ENCODE measurements at regions not wholly inside any gene's neighbourhood (a gene's known extent, or its start where the extent isn't known, plus 50 kb on each side); places are given as distances from the start of the nearest gene placed in this dataset.

DNA sequence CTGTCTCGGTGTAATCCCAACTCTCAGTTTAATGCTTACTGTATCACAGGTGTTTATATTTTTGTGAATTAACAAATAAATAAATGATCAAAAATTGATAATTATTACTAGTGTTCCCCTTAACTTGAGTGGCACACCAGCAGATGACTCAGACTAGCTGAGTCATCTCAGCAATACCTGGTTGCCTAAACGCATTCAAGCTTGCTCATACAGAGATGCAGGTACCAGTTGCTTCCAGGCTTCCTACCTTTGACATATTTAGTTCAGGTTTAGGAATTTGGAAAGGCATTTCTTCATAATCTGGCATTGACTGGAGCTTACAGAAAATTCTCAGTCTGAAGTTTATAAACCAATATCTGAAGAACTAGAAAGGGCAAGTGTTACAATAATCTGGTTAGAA is 78.9 kb upstream of the LMO4 start:
- TF ChIP-seq, protein P1, sequence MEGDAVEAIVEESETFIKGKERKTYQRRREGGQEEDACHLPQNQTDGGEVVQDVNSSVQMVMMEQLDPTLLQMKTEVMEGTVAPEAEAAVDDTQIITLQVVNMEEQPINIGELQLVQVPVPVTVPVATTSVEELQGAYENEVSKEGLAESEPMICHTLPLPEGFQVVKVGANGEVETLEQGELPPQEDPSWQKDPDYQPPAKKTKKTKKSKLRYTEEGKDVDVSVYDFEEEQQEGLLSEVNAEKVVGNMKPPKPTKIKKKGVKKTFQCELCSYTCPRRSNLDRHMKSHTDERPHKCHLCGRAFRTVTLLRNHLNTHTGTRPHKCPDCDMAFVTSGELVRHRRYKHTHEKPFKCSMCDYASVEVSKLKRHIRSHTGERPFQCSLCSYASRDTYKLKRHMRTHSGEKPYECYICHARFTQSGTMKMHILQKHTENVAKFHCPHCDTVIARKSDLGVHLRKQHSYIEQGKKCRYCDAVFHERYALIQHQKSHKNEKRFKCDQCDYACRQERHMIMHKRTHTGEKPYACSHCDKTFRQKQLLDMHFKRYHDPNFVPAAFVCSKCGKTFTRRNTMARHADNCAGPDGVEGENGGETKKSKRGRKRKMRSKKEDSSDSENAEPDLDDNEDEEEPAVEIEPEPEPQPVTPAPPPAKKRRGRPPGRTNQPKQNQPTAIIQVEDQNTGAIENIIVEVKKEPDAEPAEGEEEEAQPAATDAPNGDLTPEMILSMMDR (IDR thresholded peaks at IDR 0.05): no peak
- TF ChIP-seq POLR2A (IDR thresholded peaks at IDR 0.05): no peak
- no peak for TF ChIP-seq POLR2AphosphoS5 (IDR thresholded peaks at IDR 0.05; ENCODE audit: insufficient read depth in 1 of 2, low read depth in 1 of 2)
- H3K27ac ChIP-seq: no peak overlapping the region
- intact Hi-C loops (cut with DNase I): no loop called here

DNA sequence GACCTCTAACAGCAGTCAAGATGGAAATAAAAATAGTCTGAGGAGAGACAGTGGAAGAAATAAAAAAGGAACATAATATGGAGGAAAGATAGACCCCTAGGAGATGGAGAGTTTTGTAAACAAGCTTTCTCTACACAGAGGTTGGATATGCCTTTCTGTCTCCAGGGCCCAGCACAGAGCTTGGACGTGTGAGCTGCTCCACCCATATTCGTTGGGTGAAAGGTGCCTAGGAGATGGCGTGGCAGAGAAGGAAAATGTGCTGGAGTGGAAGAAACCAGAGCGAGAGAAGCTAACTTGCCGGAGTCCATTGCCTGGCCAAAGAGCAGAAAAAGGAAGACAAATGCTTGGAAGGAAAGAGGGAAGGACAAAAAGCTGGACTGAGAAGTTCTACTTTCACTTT is 78.3 kb upstream of the LMO4 start:
- TF ChIP-seq POLR2AphosphoS5 (IDR thresholded peaks at IDR 0.05; ENCODE audit: insufficient read depth in 1 of 2, low read depth in 1 of 2): no peak
- no peak for TF ChIP-seq POLR2A (IDR thresholded peaks at IDR 0.05)
- TF ChIP-seq, protein P1 (IDR thresholded peaks at IDR 0.05): no peak
- Histone ChIP-seq H3K4me1 (no peaks in the 10 kb centered on the region), H3K27me3 (no peaks in the 10 kb centered on the region), H3K36me3 (no peaks in the 10 kb centered on the region), H3K27ac (no peak overlapping the region), H3K4me3 (no peak overlapping the region), H3K9me3 (no peaks in the 10 kb centered on the region)
- intact Hi-C loops (cut with DNase I): no loop called here
- DNase-seq (ENCODE audit: extremely low spot score in 2 of 2): no peak

More for the DNA sequence above, 78.9 kb upstream of the LMO4 start:
- no peak for DNase-seq (ENCODE audit: extremely low spot score in 2 of 2)
- no peak overlapping the region for H3K4me3 ChIP-seq
- no peaks in the 10 kb centered on the region for H3K36me3 ChIP-seq
- H3K4me1 ChIP-seq: no peaks in the 10 kb centered on the region
- no peaks in the 10 kb centered on the region for H3K9me3 ChIP-seq
- H3K27me3 ChIP-seq: no peaks in the 10 kb centered on the region

DNA sequence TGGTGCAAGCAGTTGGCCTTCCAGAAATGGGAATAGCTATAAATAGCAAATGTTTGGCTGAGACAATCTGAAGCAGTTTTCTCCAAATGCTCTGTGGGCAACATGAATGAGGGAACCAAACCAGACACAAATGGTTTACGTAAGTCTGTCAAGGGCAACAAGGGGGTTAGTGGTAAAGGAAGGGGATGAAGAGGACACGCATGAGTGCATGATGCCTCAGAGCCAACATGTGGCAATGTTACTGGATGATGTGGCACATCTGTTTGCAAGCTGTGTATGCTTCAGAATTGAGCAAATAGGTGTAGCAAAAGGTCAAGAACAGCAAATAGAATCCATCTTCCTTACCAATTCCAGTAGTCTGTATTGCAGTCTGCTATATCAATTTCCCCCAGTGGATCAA is 76.3 kb upstream of the LMO4 start:
- H3K4me3 ChIP-seq: no peak overlapping the region
- H3K27ac ChIP-seq: no peak overlapping the region
- no peaks in the 10 kb centered on the region for H3K9me3 ChIP-seq
- no peaks in the 10 kb centered on the region for H3K36me3 ChIP-seq
- no peak for TF ChIP-seq POLR2A (IDR thresholded peaks at IDR 0.05)
- TF ChIP-seq POLR2AphosphoS5 (IDR thresholded peaks at IDR 0.05; ENCODE audit: insufficient read depth in 1 of 2, low read depth in 1 of 2): no peak
- TF ChIP-seq, protein P1 (IDR thresholded peaks at IDR 0.05): no peak
- no peaks in the 10 kb centered on the region for H3K4me1 ChIP-seq
- DNase-seq (ENCODE audit: extremely low spot score in 2 of 2): no peak
- intact Hi-C loops (cut with DNase I): no loop called here
- no peaks in the 10 kb centered on the region for H3K27me3 ChIP-seq

DNA sequence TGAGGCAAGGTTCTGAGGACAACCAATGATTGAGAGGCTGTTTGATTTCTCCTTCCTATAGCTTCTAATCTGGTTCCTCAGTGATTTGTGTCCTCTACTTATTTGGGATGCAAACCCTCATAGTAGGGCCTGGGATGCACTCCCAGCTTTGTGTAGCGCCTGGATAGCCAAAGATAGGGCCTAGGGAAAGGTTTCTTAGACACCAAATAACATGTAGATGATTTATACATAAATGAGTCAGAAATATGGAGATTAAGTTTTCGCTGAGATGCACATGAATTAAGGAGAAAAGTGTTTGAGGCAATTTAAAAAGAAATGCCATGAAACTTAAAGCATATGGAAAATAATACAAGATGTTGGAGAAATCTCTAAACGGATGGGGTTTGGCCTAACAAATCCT is 66.0 kb upstream of the LMO4 start:
- TF ChIP-seq, protein P1 (IDR thresholded peaks at IDR 0.05): no peak
- no peak for TF ChIP-seq POLR2AphosphoS5 (IDR thresholded peaks at IDR 0.05; ENCODE audit: insufficient read depth in 1 of 2, low read depth in 1 of 2)
- TF ChIP-seq POLR2A (IDR thresholded peaks at IDR 0.05): no peak
- intact Hi-C loops (cut with DNase I): no loop called here

DNA sequence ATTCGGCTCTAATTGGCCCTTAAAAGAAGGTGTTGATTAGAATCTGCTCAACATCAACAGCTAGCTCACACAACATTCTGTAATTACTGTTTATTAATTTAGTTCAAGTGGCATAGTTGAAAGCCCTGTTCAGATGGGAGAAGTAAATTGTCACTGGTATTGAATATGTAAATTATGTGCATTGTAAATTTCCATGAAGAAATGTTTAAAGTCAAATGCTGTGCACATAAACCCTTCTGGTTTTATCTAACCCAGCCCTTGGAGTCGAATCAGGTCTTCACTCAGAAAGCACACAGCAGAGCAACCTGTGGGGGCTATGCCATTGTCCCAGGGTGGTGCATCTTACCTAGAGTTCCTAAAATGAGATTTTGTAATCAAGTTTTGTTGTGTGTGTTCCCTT is 65.4 kb upstream of the LMO4 start:
- intact Hi-C loops (cut with DNase I): no loop called here
- DNase-seq (ENCODE audit: extremely low spot score in 2 of 2): no peak
- Histone ChIP-seq H3K27me3 (no peaks in the 10 kb centered on the region), H3K27ac (no peak overlapping the region), H3K9me3 (no peaks in the 10 kb centered on the region), H3K4me1 (no peaks in the 10 kb centered on the region), H3K4me3 (no peak overlapping the region), H3K36me3 (no peaks in the 10 kb centered on the region)
- TF ChIP-seq POLR2A (IDR thresholded peaks at IDR 0.05) (no peak), POLR2AphosphoS5 (IDR thresholded peaks at IDR 0.05; ENCODE audit: insufficient read depth in 1 of 2, low read depth in 1 of 2) (no peak)
- TF ChIP-seq, protein P1 (IDR thresholded peaks at IDR 0.05): no peak

More for the DNA sequence above, 66.0 kb upstream of the LMO4 start:
- H3K9me3 ChIP-seq: no peaks in the 10 kb centered on the region
- H3K27me3 ChIP-seq: no peaks in the 10 kb centered on the region
- H3K27ac ChIP-seq: no peak overlapping the region
- DNase-seq (ENCODE audit: extremely low spot score in 2 of 2): no peak
- no peaks in the 10 kb centered on the region for H3K36me3 ChIP-seq
- H3K4me3 ChIP-seq: no peak overlapping the region
- H3K4me1 ChIP-seq: no peaks in the 10 kb centered on the region
